ENCODE measurements at regions not wholly inside any gene's neighbourhood (a gene's known extent, or its start where the extent isn't known, plus 50 kb on each side); places are given as distances from the start of the nearest gene placed in this dataset.

GRCh38 chr12:97288531-97288930 is 174.1 kb upstream of the RMST start:
- no peak for TF ChIP-seq TAF1 (IDR thresholded peaks at IDR 0.05; ENCODE audit: borderline replicate concordance, insufficient read depth, low read length)
- TF ChIP-seq POLR2AphosphoS5 (IDR thresholded peaks at IDR 0.05; ENCODE audit: low read depth, low read length): no peak
- no peak for TF ChIP-seq SIN3A (IDR thresholded peaks at IDR 0.05; ENCODE audit: borderline replicate concordance, insufficient read depth, low read length)
- TF ChIP-seq FOXP2 (optimal IDR thresholded peaks at IDR 0.05; ENCODE audit: borderline replicate concordance, extremely low read depth, extremely low read length, insufficient read depth): no peak

- TF ChIP-seq FOXP2 (optimal IDR thresholded peaks at IDR 0.05; ENCODE audit: borderline replicate concordance, extremely low read depth, extremely low read length, insufficient read depth) (no peak), TAF1 (IDR thresholded peaks at IDR 0.05; ENCODE audit: borderline replicate concordance, insufficient read depth, low read length) (no peak), REST (IDR thresholded peaks at IDR 0.05; ENCODE audit: insufficient read depth in 1 of 2, low read depth in 2 of 2, low read length in 2 of 2) (no peak), SIN3A (IDR thresholded peaks at IDR 0.05; ENCODE audit: borderline replicate concordance, insufficient read depth, low read length) (no peak), POLR2AphosphoS5 (IDR thresholded peaks at IDR 0.05; ENCODE audit: low read depth, low read length) (no peak)
Observed at GRCh38 chr12:97292588-97292987, 170.0 kb upstream of the RMST start.

GRCh38 chr12:97293541-97293940 is 169.1 kb upstream of the RMST start:
- TF ChIP-seq FOXP2 (optimal IDR thresholded peaks at IDR 0.05; ENCODE audit: borderline replicate concordance, extremely low read depth, extremely low read length, insufficient read depth): no peak
- no peak for TF ChIP-seq REST (IDR thresholded peaks at IDR 0.05; ENCODE audit: insufficient read depth in 1 of 2, low read depth in 2 of 2, low read length in 2 of 2)
- TF ChIP-seq POLR2AphosphoS5 (IDR thresholded peaks at IDR 0.05; ENCODE audit: low read depth, low read length): no peak
- no peak for TF ChIP-seq SIN3A (IDR thresholded peaks at IDR 0.05; ENCODE audit: borderline replicate concordance, insufficient read depth, low read length)
- TF ChIP-seq TAF1 (IDR thresholded peaks at IDR 0.05; ENCODE audit: borderline replicate concordance, insufficient read depth, low read length): no peak

- no peak for TF ChIP-seq REST (IDR thresholded peaks at IDR 0.05; ENCODE audit: insufficient read depth in 1 of 2, low read depth in 2 of 2, low read length in 2 of 2)
- no peak for TF ChIP-seq POLR2AphosphoS5 (IDR thresholded peaks at IDR 0.05; ENCODE audit: low read depth, low read length)
- TF ChIP-seq TAF1 (IDR thresholded peaks at IDR 0.05; ENCODE audit: borderline replicate concordance, insufficient read depth, low read length): no peak
- no peak for TF ChIP-seq FOXP2 (optimal IDR thresholded peaks at IDR 0.05; ENCODE audit: borderline replicate concordance, extremely low read depth, extremely low read length, insufficient read depth)
- TF ChIP-seq SIN3A (IDR thresholded peaks at IDR 0.05; ENCODE audit: borderline replicate concordance, insufficient read depth, low read length): no peak
Observed at GRCh38 chr12:97299847-97300246, 162.8 kb upstream of the RMST start.

GRCh38 chr12:97300431-97300830 is 162.2 kb upstream of the RMST start:
- TF ChIP-seq FOXP2 (optimal IDR thresholded peaks at IDR 0.05; ENCODE audit: borderline replicate concordance, extremely low read depth, extremely low read length, insufficient read depth) (no peak), TAF1 (IDR thresholded peaks at IDR 0.05; ENCODE audit: borderline replicate concordance, insufficient read depth, low read length) (no peak), POLR2AphosphoS5 (IDR thresholded peaks at IDR 0.05; ENCODE audit: low read depth, low read length) (no peak), REST (IDR thresholded peaks at IDR 0.05; ENCODE audit: insufficient read depth in 1 of 2, low read depth in 2 of 2, low read length in 2 of 2) (no peak), SIN3A (IDR thresholded peaks at IDR 0.05; ENCODE audit: borderline replicate concordance, insufficient read depth, low read length) (no peak)
